HepG2 (cell line): ENCODE measurements at regions not wholly inside any gene's neighbourhood (a gene's known extent, or its start where the extent isn't known, plus 50 kb on each side); places are given as distances from the start of the nearest gene placed in this dataset.

ENCODE experiments used
- ATAC-seq: fragments of 200-7000 bp; cut with Tn5 transposase; 3 replicates; pipeline ENCODE4 v1.9.1; 2020; ENCODE audit warnings: mild to moderate bottlenecking, moderate library complexity
- BruUV-seq: library from RNA; stranded (reverse); fragments of 400-500 nt; replicated peaks from 2 replicates; lab custom pipeline; 2021; lab: Mats Ljungman, UMichigan
- CTCF ChIA-PET: fragments of 300-600 bp; formaldehyde crosslinking; extraction: SDS; loops from one replicate; lab custom pipeline; 2021; ENCODE audit warnings: low total read pairs, inconsistent platforms, low intra/inter-chr PET ratio; lab: Yijun Ruan, JAX
- POLR2A ChIA-PET: fragments of 350-600 bp; sonication (Branson Sonifier 250); formaldehyde crosslinking; loops from one replicate; lab custom pipeline; 2020; ENCODE audit warnings: antibody characterized with exemption, inconsistent platforms; lab: Yijun Ruan, JAX
- DNase-seq: peaks from one replicate; pipeline ENCODE4 v3.0.0-alpha.2; 2015; ENCODE audit warnings: low spot score
- FAIRE-seq: peaks from 3 replicates; lab custom pipeline; 2011; peaks lifted over from hg19 to GRCh38; lab: Jason Lieb, UNC
- H2AFZ ChIP-seq: one replicate; pipeline ENCODE4 v1.6.1; 2011; ENCODE audit warnings: low read length, inconsistent platforms
- H3K27ac ChIP-seq: fragments of 300-600 bp; 3 replicates; pipeline ENCODE4 v1.8.0; 2011; ENCODE audit warnings: mixed run types, mild to moderate bottlenecking, mixed read lengths, low read length, inconsistent platforms; ENCODE audit not compliant: insufficient read depth; ENCODE audit errors: extremely low read length
- H3K27me3 ChIP-seq, 2 experiments: fragments of 200-600 bp in 1 of 2; 2 replicates in 1 of 2; 3 replicates in 1 of 2; pipeline versions ENCODE4 v1.6.0 to v1.8.0; 2011; ENCODE audit warnings: low read length in 2 of 2, mild to moderate bottlenecking in 2 of 2, moderate library complexity in 2 of 2, inconsistent platforms in 1 of 2; ENCODE audit not compliant: insufficient read depth in 2 of 2, control insufficient read depth in 1 of 2
- H3K36me3 ChIP-seq, 2 experiments: fragments of 200-600 bp in 1 of 2; replicated peaks in 1 of 2; 2 replicates in 1 of 2; 3 replicates in 1 of 2; pipeline versions ENCODE4 v1.5.1 to v1.8.0; 2011; ENCODE audit warnings: low read length in 2 of 2, inconsistent platforms in 1 of 2; ENCODE audit not compliant: insufficient read depth in 2 of 2, control insufficient read depth in 1 of 2
- H3K4me1 ChIP-seq: 2 replicates; pipeline ENCODE4 v1.5.1; 2012; ENCODE audit warnings: low read length, inconsistent platforms; ENCODE audit not compliant: insufficient read depth
- H3K4me2 ChIP-seq: 2 replicates; pipeline ENCODE4 v1.6.0; 2011; ENCODE audit warnings: low read depth, low read length, inconsistent platforms
- H3K4me3 ChIP-seq, 3 experiments: fragments of 200-600 bp in 1 of 3; sonication (generic), shearing (Covaris generic) in 1 of 3; replicated peaks in 1 of 3; 2 replicates each; pipeline ENCODE4 v1.5.1; 2011 to 2016; ENCODE audit warnings: low read length in 3 of 3, inconsistent platforms in 2 of 3, low read depth in 2 of 3, mild to moderate bottlenecking in 2 of 3, control low read depth in 1 of 3, mixed read lengths in 1 of 3; ENCODE audit not compliant: insufficient read depth in 1 of 3
- H3K79me2 ChIP-seq: one replicate; pipeline ENCODE4 v1.6.1; 2011; ENCODE audit warnings: low read length, inconsistent platforms; ENCODE audit not compliant: insufficient read depth
- H3K9ac ChIP-seq: 2 replicates; pipeline ENCODE4 v1.6.0; 2011; ENCODE audit warnings: mild to moderate bottlenecking, low read depth, low read length, inconsistent platforms; ENCODE audit not compliant: insufficient read depth
- H3K9me3 ChIP-seq: 2 replicates; pipeline ENCODE4 v1.5.1; 2012; ENCODE audit warnings: mild to moderate bottlenecking, low read length
- H4K20me1 ChIP-seq: 2 replicates; pipeline ENCODE4 v1.6.0; 2011; ENCODE audit warnings: inconsistent platforms, mild to moderate bottlenecking, low read length, moderate library complexity; ENCODE audit not compliant: insufficient read depth
- ADNP ChIP-seq: sonication (generic); formaldehyde crosslinking; IDR thresholded peaks from 2 replicates; pipeline ENCODE4 v1.4.0; 2020; ENCODE audit warnings: missing genetic modification reagents
- CENPX ChIP-seq: sonication (generic); formaldehyde crosslinking; IDR thresholded peaks from 2 replicates; pipeline ENCODE4 v1.9.0; 2021; ENCODE audit warnings: mild to moderate bottlenecking, missing genetic modification reagents, moderate library complexity
- FOSL2 ChIP-seq: sonication (generic); formaldehyde crosslinking; IDR thresholded peaks from 2 replicates; pipeline ENCODE4 v1.4.0; 2020; ENCODE audit warnings: missing genetic modification reagents
- FOXA3 ChIP-seq: IDR thresholded peaks from 2 replicates; pipeline ENCODE4 v1.6.1; 2016; ENCODE audit warnings: missing genetic modification reagents, missing compliant biosample characterization
- FOXK1 ChIP-seq: sonication (generic); formaldehyde crosslinking; IDR thresholded peaks from 2 replicates; pipeline ENCODE4 v1.4.0; 2020; ENCODE audit warnings: low read depth, missing genetic modification reagents, borderline replicate concordance
- GABPB1 ChIP-seq: IDR thresholded peaks from 2 replicates; pipeline ENCODE4 v1.6.1; 2016; ENCODE audit warnings: mild to moderate bottlenecking, missing genetic modification reagents, moderate library complexity, missing compliant biosample characterization
- GFI1 ChIP-seq: sonication (generic); formaldehyde crosslinking; IDR thresholded peaks from 2 replicates; pipeline ENCODE4 v1.5.0; 2020; ENCODE audit warnings: missing genetic modification reagents, mild to moderate bottlenecking, borderline replicate concordance
- MED8 ChIP-seq: sonication (generic); formaldehyde crosslinking; IDR thresholded peaks from 2 replicates; pipeline ENCODE4 v1.8.1; 2023; ENCODE audit warnings: mild to moderate bottlenecking, missing genetic modification reagents; ENCODE audit not compliant: insufficient replicate concordance
- MEIS1 ChIP-seq: sonication (generic); formaldehyde crosslinking; IDR thresholded peaks from 2 replicates; pipeline ENCODE4 v1.9.0; 2021; ENCODE audit warnings: mild to moderate bottlenecking, missing genetic modification reagents, moderate library complexity, borderline replicate concordance
- PHF21A ChIP-seq: sonication (generic); formaldehyde crosslinking; IDR thresholded peaks from 2 replicates; pipeline ENCODE4 v1.5.0; 2020; ENCODE audit warnings: mild to moderate bottlenecking, missing genetic modification reagents
- U2AF2 ChIP-seq: fragments of 200-400 bp; formaldehyde crosslinking; IDR thresholded peaks from 2 replicates; pipeline ENCODE4 v1.6.1; 2017; ENCODE audit warnings: low read depth, mild to moderate bottlenecking, low read length
- YEATS4 ChIP-seq: sonication (generic); formaldehyde crosslinking; IDR thresholded peaks from 2 replicates; pipeline ENCODE4 v1.4.0; 2020; ENCODE audit warnings: missing genetic modification reagents, borderline replicate concordance
- ZBED4 ChIP-seq: sonication (generic); formaldehyde crosslinking; IDR thresholded peaks from 2 replicates; pipeline ENCODE4 v1.4.0; 2020; ENCODE audit warnings: missing genetic modification reagents, borderline replicate concordance
- ZFP1 ChIP-seq: IDR thresholded peaks from 2 replicates; pipeline ENCODE4 v1.6.1; 2016
- ZNF121 ChIP-seq: sonication (generic); formaldehyde crosslinking; IDR thresholded peaks from 2 replicates; pipeline ENCODE4 v1.5.0; 2020; ENCODE audit warnings: mild to moderate bottlenecking, missing genetic modification reagents
- ZNF143 ChIP-seq: sonication (generic); formaldehyde crosslinking; IDR thresholded peaks from 2 replicates; pipeline ENCODE4 v1.4.0; 2020; ENCODE audit warnings: missing genetic modification reagents
- ZNF274 ChIP-seq: sonication (generic); formaldehyde crosslinking; IDR thresholded peaks from 2 replicates; pipeline ENCODE4 v1.5.1; 2020; ENCODE audit warnings: mild to moderate bottlenecking, missing genetic modification reagents
- ZNF282 ChIP-seq: fragments of 450-650 bp; IDR thresholded peaks from 2 replicates; pipeline ENCODE4 v1.6.1; 2018; ENCODE audit not compliant: partially characterized antibody
- ZNF605 ChIP-seq: sonication (generic); formaldehyde crosslinking; IDR thresholded peaks from 2 replicates; pipeline ENCODE4 v1.8.0; 2022; ENCODE audit warnings: mild to moderate bottlenecking, missing genetic modification reagents
- ZNF607 ChIP-seq: sonication (generic); formaldehyde crosslinking; IDR thresholded peaks from 2 replicates; pipeline ENCODE4 v1.5.1; 2020; ENCODE audit warnings: missing genetic modification reagents, mild to moderate bottlenecking, borderline replicate concordance
- ZNF644 ChIP-seq: IDR thresholded peaks from 2 replicates; pipeline ENCODE4 v1.6.1; 2016; ENCODE audit warnings: low read depth
- ZNF672 ChIP-seq: sonication (generic); formaldehyde crosslinking; IDR thresholded peaks from 2 replicates; pipeline ENCODE4 v1.8.1; 2022; ENCODE audit warnings: missing genetic modification reagents
- WGBS: methylation state at CpG from one replicate; pipeline ENCODE4 v1.1.6; 2017; ENCODE audit warnings: low lambda C conversion rate; 5-methylcytosine and 5-hydroxymethylcytosine counted together
- in situ Hi-C: cut with HindIII; loops from 2 replicates; pipeline ENCODE4 v1.10.0; 2017; ENCODE audit warnings: low pct_unique_long_range_greater_than_20kb; ENCODE audit not compliant: extremely low pct_ligation_motif_present
- intact Hi-C: fragments of 100-400 bp; cut with micrococcal nuclease; formaldehyde crosslinking; loops from one replicate; pipeline ENCODE4 v1.10.0; 2022; ENCODE audit not compliant: unreplicated experiment
- TF ChIP-seq, protein P1 (sequence below): sonication (generic); formaldehyde crosslinking; IDR thresholded peaks from 2 replicates; pipeline ENCODE4 v1.8.1; 2023; ENCODE audit warnings: missing genetic modification reagents, mild to moderate bottlenecking, borderline replicate concordance

- TF ChIP-seq FOSL2 (CRISPR knock-in tag) = no peak
- TF ChIP-seq MEIS1 (CRISPR knock-in tag) = no peak
- TF ChIP-seq U2AF2 = no peak
- TF ChIP-seq, protein P1, sequence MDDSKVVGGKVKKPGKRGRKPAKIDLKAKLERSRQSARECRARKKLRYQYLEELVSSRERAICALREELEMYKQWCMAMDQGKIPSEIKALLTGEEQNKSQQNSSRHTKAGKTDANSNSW (CRISPR knock-in tag) = no peak
- TF ChIP-seq FOXA3 = no peak
- no peak for TF ChIP-seq CENPX
These were observed 2015.9 kb downstream of the PCDH7 start (continued) for GRCh38 chr4:32735856-32736590.

DNA sequence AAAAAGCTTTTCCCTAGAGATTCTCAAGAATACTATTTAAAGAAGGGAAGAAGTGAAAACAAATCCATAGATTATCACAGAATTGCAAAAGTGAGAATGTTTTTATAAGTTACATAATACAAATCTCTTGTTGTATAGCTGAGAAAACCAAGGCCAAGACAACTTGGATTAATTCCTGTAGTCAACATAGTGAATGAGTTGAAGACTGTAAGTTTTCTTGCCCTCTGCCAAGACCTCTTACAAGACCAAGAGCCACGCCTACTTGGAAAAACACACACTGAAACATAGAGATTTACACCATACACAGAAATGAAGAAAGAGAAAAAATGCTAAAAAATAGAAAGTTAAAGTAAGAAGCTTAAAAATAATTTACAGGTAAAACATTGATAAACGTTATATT is 2024.0 kb downstream of the PCDH7 start:
- intact Hi-C loops = loop anchor here (10.0 kb wide), 1 partner anchor 79 kb away; no protein-coding TSS in a partner anchor

More for the DNA sequence above, 2024.0 kb downstream of the PCDH7 start:
- no peaks in the 10 kb centered on the region for H3K27me3 ChIP-seq
- ChIA-PET CTCF (no interaction called here), POLR2A (no interaction called here)
- H4K20me1 ChIP-seq = no peaks in the 10 kb centered on the region
- WGBS = 15% methylated on average over 2 of the region's 2 CpGs
- no peak overlapping the region for H3K4me3 ChIP-seq
- H3K36me3 ChIP-seq = no peaks in the 10 kb centered on the region
- H3K27ac ChIP-seq = no peak overlapping the region
- FAIRE-seq = no peak
- H2AFZ ChIP-seq = no peak overlapping the region
- H3K9ac ChIP-seq = no peak overlapping the region
- peaks cover 9% of the 10 kb centered on the region for H3K4me1 ChIP-seq
- no peak for DNase-seq
- no peaks in the 10 kb centered on the region for H3K9me3 ChIP-seq
- no peaks in the 10 kb centered on the region for H3K79me2 ChIP-seq
- no peak overlapping the region for H3K4me2 ChIP-seq
- no peak for TF ChIP-seq FOXK1 (CRISPR knock-in tag)
- TF ChIP-seq PHF21A (CRISPR knock-in tag) = no peak
- no peak for TF ChIP-seq ZNF672
- no peak for TF ChIP-seq ZNF274 (CRISPR knock-in tag)
- TF ChIP-seq GFI1 (CRISPR knock-in tag) = no peak
- no peak for TF ChIP-seq ZNF143 (CRISPR knock-in tag)
- TF ChIP-seq ZNF607 (CRISPR knock-in tag) = no peak
- no peak for TF ChIP-seq ADNP (CRISPR knock-in tag)
- no peak for TF ChIP-seq ZNF121 (CRISPR knock-in tag)
- TF ChIP-seq GABPB1 (CRISPR knock-in tag) = no peak
- TF ChIP-seq ZFP1 (CRISPR knock-in tag) = no peak
- no peak for TF ChIP-seq ZBED4 (CRISPR knock-in tag)
- no peak for TF ChIP-seq MED8 (CRISPR knock-in tag)
- no peak for TF ChIP-seq CENPX
- no peak for TF ChIP-seq YEATS4
- no peak for TF ChIP-seq ZNF644
- no peak for TF ChIP-seq ZNF282
- TF ChIP-seq ZNF605 (CRISPR knock-in tag) = no peak
- TF ChIP-seq, all 625 proteins: peak for 0
- BruUV-seq = no TSS peak
- no peak for ATAC-seq
- in situ Hi-C loops = no loop called here
